SU-DHL-6 (cell line): ENCODE measurements at regions not wholly inside any gene's neighbourhood (a gene's known extent, or its start where the extent isn't known, plus 50 kb on each side); places are given as distances from the start of the nearest gene placed in this dataset.

Source experiments
- CTCF ChIP-seq: fragments of 200-600 bp; sonication (generic); IDR thresholded peaks from one replicate; pipeline ENCODE4 v1.5.1; 2017; ENCODE audit warnings: antibody characterized with exemption, mild to moderate bottlenecking, low read length, moderate library complexity; ENCODE audit not compliant: insufficient read depth, poor library complexity, severe bottlenecking
- EZH2phosphoT487 ChIP-seq: fragments of 200-600 bp; sonication (generic), shearing (Covaris generic); conservative IDR thresholded peaks from 2 replicates; pipeline ENCODE4 v1.6.1; 2018; ENCODE audit warnings: mild to moderate bottlenecking, antibody characterized with exemption, low read length, moderate library complexity, mixed read lengths

GRCh38 chr17:65314212-65314611 lies 177.0 kb downstream of the RGS9 start:
- TF ChIP-seq CTCF (no peak), EZH2phosphoT487 (no peak)
